SK-N-SH (cell line): ENCODE measurements at regions not wholly inside any gene's neighbourhood (a gene's known extent, or its start where the extent isn't known, plus 50 kb on each side); places are given as distances from the start of the nearest gene placed in this dataset.

Experiments
- CTCF ChIA-PET: fragments of 300-600, 350-600 bp; formaldehyde crosslinking; extraction: SDS; loops from one replicate; lab custom pipeline; 2021; lab: Yijun Ruan, JAX
- POLR2A ChIA-PET: fragments of 350-600 bp; sonication (Branson Sonifier 250); formaldehyde crosslinking; extraction: SDS; loops from one replicate; lab custom pipeline; 2020; ENCODE audit warnings: antibody characterized with exemption, inconsistent platforms; lab: Yijun Ruan, JAX
- DNase-seq: peaks from one replicate; pipeline ENCODE4 v3.0.0; 2012
- H2AFZ ChIP-seq: fragments of 200-600 bp; sonication (generic); 2 replicates; pipeline ENCODE4 v1.8.1; 2016; ENCODE audit warnings: antibody characterized with exemption, mild to moderate bottlenecking, low read depth
- H3F3A ChIP-seq: fragments of 200-600 bp; sonication (generic); replicated peaks from 2 replicates; pipeline ENCODE3; 2016; ENCODE audit warnings: antibody characterized with exemption, mild to moderate bottlenecking; ENCODE audit not compliant: insufficient read depth
- H3K27ac ChIP-seq, 2 experiments: fragments of 200-500 bp in 1 of 2; fragments of 200-600 bp in 1 of 2; sonication (Bioruptor generic) in 1 of 2; sonication (generic), shearing (Covaris generic) in 1 of 2; 2 replicates each; pipeline versions ENCODE4 v1.5.1 to v1.6.1; 2014 to 2016; ENCODE audit warnings: low read depth in 2 of 2, inconsistent platforms in 1 of 2, low read length in 1 of 2, mild to moderate bottlenecking in 1 of 2, mixed read lengths in 1 of 2
- H3K27me3 ChIP-seq: fragments of 200-600 bp; sonication (generic), shearing (Covaris generic); 2 replicates; pipeline ENCODE4 v1.6.1; 2016; ENCODE audit warnings: mixed run types; ENCODE audit not compliant: insufficient read depth
- H3K36me3 ChIP-seq, 2 experiments: fragments of 200-500 bp in 1 of 2; fragments of 200-600 bp in 1 of 2; sonication (Bioruptor generic) in 1 of 2; sonication (generic) in 1 of 2; replicated peaks in 1 of 2; 2 replicates each; pipeline versions ENCODE3 to v1.5.1; 2014 to 2016; ENCODE audit warnings: low read length in 1 of 2, mild to moderate bottlenecking in 1 of 2; ENCODE audit not compliant: insufficient read depth in 2 of 2, control insufficient read depth in 1 of 2
- H3K4me1 ChIP-seq, 2 experiments: fragments of 200-500 bp in 1 of 2; fragments of 200-600 bp in 1 of 2; sonication (Bioruptor generic) in 1 of 2; sonication (generic), shearing (Covaris generic) in 1 of 2; 2 replicates each; pipeline versions ENCODE4 v1.5.1 to v1.6.1; 2014 to 2016; ENCODE audit warnings: low read depth in 1 of 2, low read length in 1 of 2, mixed run types in 1 of 2; ENCODE audit not compliant: insufficient read depth in 2 of 2, control insufficient read depth in 1 of 2
- H3K4me2 ChIP-seq: fragments of 200-600 bp; sonication (generic), shearing (Covaris generic); 2 replicates; pipeline ENCODE4 v1.6.1; 2017; ENCODE audit warnings: mixed run types
- H3K4me3 ChIP-seq, 2 experiments: fragments of 200-500 bp in 1 of 2; fragments of 200-600 bp in 1 of 2; sonication (Bioruptor generic) in 1 of 2; sonication (generic), shearing (Covaris generic) in 1 of 2; 2 replicates each; pipeline versions ENCODE4 v1.5.1 to v1.8.1; 2014 to 2016; ENCODE audit warnings: low read depth in 2 of 2, inconsistent platforms in 1 of 2, low read length in 1 of 2, mild to moderate bottlenecking in 1 of 2, mixed read lengths in 1 of 2, moderate library complexity in 1 of 2
- H3K79me2 ChIP-seq: fragments of 200-600 bp; sonication (generic); 2 replicates; pipeline ENCODE4 v1.8.1; 2017; ENCODE audit warnings: mild to moderate bottlenecking; ENCODE audit not compliant: insufficient read depth
- H3K9ac ChIP-seq: fragments of 200-600 bp; sonication (generic); 2 replicates; pipeline ENCODE4 v1.6.1; 2017; ENCODE audit warnings: mixed run types
- H3K9me2 ChIP-seq: fragments of 200-600 bp; sonication (generic); 2 replicates; pipeline ENCODE4 v1.6.1; 2017; ENCODE audit warnings: mixed run types
- H3K9me3 ChIP-seq: fragments of 200-600 bp; sonication (generic); 2 replicates; pipeline ENCODE4 v1.6.1; 2017; ENCODE audit warnings: mixed run types, mild to moderate bottlenecking, moderate library complexity
- H4K20me1 ChIP-seq: fragments of 200-600 bp; sonication (generic); 2 replicates; pipeline ENCODE4 v1.6.1; 2017; ENCODE audit warnings: mild to moderate bottlenecking, mixed run types; ENCODE audit not compliant: insufficient read depth
- CHD2 ChIP-seq: fragments of 150-350 bp; IDR thresholded peaks from 2 replicates; pipeline ENCODE4 v1.6.1; 2018; ENCODE audit warnings: low read length; ENCODE audit not compliant: partially characterized antibody
- EZH2phosphoT487 ChIP-seq: fragments of 200-600 bp; sonication (generic); IDR thresholded peaks from 2 replicates; pipeline ENCODE4 v1.6.1; 2017; ENCODE audit warnings: low read depth, mixed run types, mild to moderate bottlenecking, antibody characterized with exemption, moderate library complexity, borderline replicate concordance
- FOSL2 ChIP-seq: IDR thresholded peaks from 2 replicates; pipeline ENCODE4 v1.4.0; 2012; ENCODE audit warnings: low read depth, mild to moderate bottlenecking, moderate library complexity, borderline replicate concordance
- FOXM1 ChIP-seq: IDR thresholded peaks from 2 replicates; pipeline ENCODE4 v1.4.0; 2012; ENCODE audit warnings: low read depth, mild to moderate bottlenecking
- GABPA ChIP-seq: IDR thresholded peaks from 2 replicates; pipeline ENCODE4 v1.4.0; 2012; ENCODE audit warnings: low read depth, mild to moderate bottlenecking
- GATA2 ChIP-seq: sonication (generic); formaldehyde crosslinking; IDR thresholded peaks from 2 replicates; pipeline ENCODE4 v1.5.0; 2020; ENCODE audit warnings: mild to moderate bottlenecking, missing genetic modification reagents
- MEF2A ChIP-seq: IDR thresholded peaks from 2 replicates; pipeline ENCODE4 v1.4.0; 2012; ENCODE audit warnings: low read depth, borderline replicate concordance
- MXI1 ChIP-seq: IDR thresholded peaks from 2 replicates; pipeline ENCODE4 v1.6.1; 2012; ENCODE audit warnings: mild to moderate bottlenecking, low read depth, low read length, improper control_type of control experiment
- NRF1 ChIP-seq: IDR thresholded peaks from 2 replicates; pipeline ENCODE4 v1.6.1; 2012; ENCODE audit warnings: low read depth, mild to moderate bottlenecking, low read length
- RCOR1 ChIP-seq: fragments of 150-350 bp; IDR thresholded peaks from 2 replicates; pipeline ENCODE4 v1.6.1; 2017; ENCODE audit warnings: antibody characterized with exemption, low read length
- RFX5 ChIP-seq: IDR thresholded peaks from 2 replicates; pipeline ENCODE4 v1.6.1; 2012; ENCODE audit warnings: mild to moderate bottlenecking, improper control_type of control experiment, low read length
- WGBS: methylation state at CpG from one replicate; pipeline ENCODE4 v1.1.6; 2017; ENCODE audit warnings: low lambda C conversion rate; 5-methylcytosine and 5-hydroxymethylcytosine counted together
- TF ChIP-seq, protein P1 (sequence below): IDR thresholded peaks from 2 replicates; pipeline ENCODE4; 2012
- TF ChIP-seq, protein P2 (sequence below): IDR thresholded peaks from 2 replicates; pipeline ENCODE4 v1.4.0; 2012; ENCODE audit warnings: low read depth
- TF ChIP-seq, protein P3 (sequence below): IDR thresholded peaks from 2 replicates; pipeline ENCODE4 v1.4.0; 2012; ENCODE audit warnings: low read depth, borderline replicate concordance
- TF ChIP-seq, protein P4 (sequence below): fragments of 200-600 bp; sonication (generic); IDR thresholded peaks from 2 replicates; pipeline ENCODE4 v1.6.1; 2017; ENCODE audit warnings: antibody characterized with exemption, mild to moderate bottlenecking, moderate library complexity

DNA sequence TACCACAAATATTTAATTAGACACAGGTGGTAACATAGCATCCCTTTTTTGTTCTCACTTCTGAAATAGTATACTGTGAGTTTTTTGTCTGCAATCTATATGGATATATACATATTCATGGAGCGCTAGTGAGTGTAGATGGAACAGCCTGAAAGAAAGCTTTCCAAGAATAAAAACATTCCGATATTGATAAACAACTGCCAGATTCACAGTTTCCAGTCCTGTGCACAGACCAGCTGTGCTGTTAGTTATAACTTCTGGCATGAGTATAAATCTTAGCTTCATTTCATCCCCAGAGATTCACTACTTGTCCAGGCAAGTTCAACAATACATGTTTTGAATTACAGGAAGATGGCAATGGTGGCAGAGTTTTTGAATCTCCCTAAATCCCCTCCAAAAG, 467.1 kb upstream of the STEAP1 start:
- no peak overlapping the region for H3K4me2 ChIP-seq
- CTCF ChIA-PET: no interaction called here

More for the DNA sequence above, 467.1 kb upstream of the STEAP1 start:
- POLR2A ChIA-PET: no interaction called here
- no peaks in the 10 kb centered on the region for H4K20me1 ChIP-seq
- H3K9me3 ChIP-seq: no peaks in the 10 kb centered on the region
- no peak for DNase-seq
- H2AFZ ChIP-seq: no peak overlapping the region
- H3K9me2 ChIP-seq: no peaks in the 10 kb centered on the region
- no peaks in the 10 kb centered on the region for H3K79me2 ChIP-seq
- no peaks in the 10 kb centered on the region for H3K36me3 ChIP-seq
- H3K4me1 ChIP-seq: no peaks in the 10 kb centered on the region; a peak in 1 of 4 replicates
- no peaks in the 10 kb centered on the region for H3K27me3 ChIP-seq
- no peak for TF ChIP-seq RCOR1
- TF ChIP-seq, protein P1, sequence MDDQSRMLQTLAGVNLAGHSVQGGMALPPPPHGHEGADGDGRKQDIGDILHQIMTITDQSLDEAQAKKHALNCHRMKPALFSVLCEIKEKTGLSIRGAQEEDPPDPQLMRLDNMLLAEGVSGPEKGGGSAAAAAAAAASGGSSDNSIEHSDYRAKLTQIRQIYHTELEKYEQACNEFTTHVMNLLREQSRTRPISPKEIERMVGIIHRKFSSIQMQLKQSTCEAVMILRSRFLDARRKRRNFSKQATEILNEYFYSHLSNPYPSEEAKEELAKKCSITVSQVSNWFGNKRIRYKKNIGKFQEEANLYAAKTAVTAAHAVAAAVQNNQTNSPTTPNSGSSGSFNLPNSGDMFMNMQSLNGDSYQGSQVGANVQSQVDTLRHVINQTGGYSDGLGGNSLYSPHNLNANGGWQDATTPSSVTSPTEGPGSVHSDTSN: no peak
- TF ChIP-seq CHD2: no peak
- no peak for TF ChIP-seq NRF1
- no peak for TF ChIP-seq RFX5
- TF ChIP-seq MEF2A: no peak
- no peak for TF ChIP-seq EZH2phosphoT487
- no peak for TF ChIP-seq FOXM1
- no peak for TF ChIP-seq GATA2 (CRISPR knock-in tag)
- TF ChIP-seq, protein P2, sequence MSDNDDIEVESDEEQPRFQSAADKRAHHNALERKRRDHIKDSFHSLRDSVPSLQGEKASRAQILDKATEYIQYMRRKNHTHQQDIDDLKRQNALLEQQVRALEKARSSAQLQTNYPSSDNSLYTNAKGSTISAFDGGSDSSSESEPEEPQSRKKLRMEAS: no peak
- no peak for TF ChIP-seq FOSL2
- TF ChIP-seq, protein P3, sequence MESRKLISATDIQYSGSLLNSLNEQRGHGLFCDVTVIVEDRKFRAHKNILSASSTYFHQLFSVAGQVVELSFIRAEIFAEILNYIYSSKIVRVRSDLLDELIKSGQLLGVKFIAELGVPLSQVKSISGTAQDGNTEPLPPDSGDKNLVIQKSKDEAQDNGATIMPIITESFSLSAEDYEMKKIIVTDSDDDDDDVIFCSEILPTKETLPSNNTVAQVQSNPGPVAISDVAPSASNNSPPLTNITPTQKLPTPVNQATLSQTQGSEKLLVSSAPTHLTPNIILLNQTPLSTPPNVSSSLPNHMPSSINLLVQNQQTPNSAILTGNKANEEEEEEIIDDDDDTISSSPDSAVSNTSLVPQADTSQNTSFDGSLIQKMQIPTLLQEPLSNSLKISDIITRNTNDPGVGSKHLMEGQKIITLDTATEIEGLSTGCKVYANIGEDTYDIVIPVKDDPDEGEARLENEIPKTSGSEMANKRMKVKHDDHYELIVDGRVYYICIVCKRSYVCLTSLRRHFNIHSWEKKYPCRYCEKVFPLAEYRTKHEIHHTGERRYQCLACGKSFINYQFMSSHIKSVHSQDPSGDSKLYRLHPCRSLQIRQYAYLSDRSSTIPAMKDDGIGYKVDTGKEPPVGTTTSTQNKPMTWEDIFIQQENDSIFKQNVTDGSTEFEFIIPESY: no peak
- TF ChIP-seq, protein P4, sequence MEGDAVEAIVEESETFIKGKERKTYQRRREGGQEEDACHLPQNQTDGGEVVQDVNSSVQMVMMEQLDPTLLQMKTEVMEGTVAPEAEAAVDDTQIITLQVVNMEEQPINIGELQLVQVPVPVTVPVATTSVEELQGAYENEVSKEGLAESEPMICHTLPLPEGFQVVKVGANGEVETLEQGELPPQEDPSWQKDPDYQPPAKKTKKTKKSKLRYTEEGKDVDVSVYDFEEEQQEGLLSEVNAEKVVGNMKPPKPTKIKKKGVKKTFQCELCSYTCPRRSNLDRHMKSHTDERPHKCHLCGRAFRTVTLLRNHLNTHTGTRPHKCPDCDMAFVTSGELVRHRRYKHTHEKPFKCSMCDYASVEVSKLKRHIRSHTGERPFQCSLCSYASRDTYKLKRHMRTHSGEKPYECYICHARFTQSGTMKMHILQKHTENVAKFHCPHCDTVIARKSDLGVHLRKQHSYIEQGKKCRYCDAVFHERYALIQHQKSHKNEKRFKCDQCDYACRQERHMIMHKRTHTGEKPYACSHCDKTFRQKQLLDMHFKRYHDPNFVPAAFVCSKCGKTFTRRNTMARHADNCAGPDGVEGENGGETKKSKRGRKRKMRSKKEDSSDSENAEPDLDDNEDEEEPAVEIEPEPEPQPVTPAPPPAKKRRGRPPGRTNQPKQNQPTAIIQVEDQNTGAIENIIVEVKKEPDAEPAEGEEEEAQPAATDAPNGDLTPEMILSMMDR: no peak
- TF ChIP-seq GABPA: no peak
- TF ChIP-seq MXI1: no peak
- TF ChIP-seq, all 33 proteins: peak for 0
- no peak overlapping the region for H3K4me3 ChIP-seq
- H3K27ac ChIP-seq: no peak overlapping the region
- no peak overlapping the region for H3K9ac ChIP-seq
- WGBS: 53% methylated on average over 2 of the region's 2 CpGs
- no peaks in the 10 kb centered on the region for H3F3A ChIP-seq
